ENCODE measurements at regions not wholly inside any gene's neighbourhood (a gene's known extent, or its start where the extent isn't known, plus 50 kb on each side); places are given as distances from the start of the nearest gene placed in this dataset.

GRCh38 chr6:54440549-54440948 lies 132.3 kb downstream of the TINAG start:
- DNase-seq, result no peak
- ATAC-seq, result no peak
- intact Hi-C loops (cut with DNase I, micrococcal nuclease), result no loop called here

- DNase-seq (no peak), ATAC-seq (no peak)
- intact Hi-C loops (cut with DNase I, micrococcal nuclease), result no loop called here
Observed at GRCh38 chr6:54441020-54441419, 132.8 kb downstream of the TINAG start.

GRCh38 chr6:54441687-54442248 lies 133.5 kb downstream of the TINAG start:
- intact Hi-C loops (cut with DNase I, micrococcal nuclease), result no loop called here
- no peak for DNase-seq
- ATAC-seq, result no peak

- intact Hi-C loops (cut with DNase I, micrococcal nuclease), result no loop called here
- ATAC-seq (no peak), DNase-seq (no peak)
Observed at GRCh38 chr6:54445207-54445606, 137.0 kb downstream of the TINAG start.

- ATAC-seq (no peak), DNase-seq (no peak)
- intact Hi-C loops (cut with DNase I, micrococcal nuclease), result no loop called here
Observed at GRCh38 chr6:54448617-54449016, 140.4 kb downstream of the TINAG start.

GRCh38 chr6:54451516-54451915 lies 143.3 kb downstream of the TINAG start:
- ATAC-seq (no peak), DNase-seq (no peak)
- intact Hi-C loops (cut with DNase I, micrococcal nuclease), result no loop called here

- DNase-seq, result no peak
- no peak for ATAC-seq
- intact Hi-C loops (cut with DNase I, micrococcal nuclease), result no loop called here
Observed at GRCh38 chr6:54463354-54464024, 155.2 kb downstream of the TINAG start.

- intact Hi-C loops (cut with DNase I, micrococcal nuclease), result no loop called here
- no peak for ATAC-seq
- DNase-seq, result no peak
Observed at GRCh38 chr6:54465649-54466300, 157.5 kb downstream of the TINAG start.

- ATAC-seq (no peak), DNase-seq (no peak)
- intact Hi-C loops (cut with DNase I, micrococcal nuclease), result no loop called here
Observed at GRCh38 chr6:54467384-54467783, 159.1 kb downstream of the TINAG start.

GRCh38 chr6:54473328-54473727 lies 165.1 kb downstream of the TINAG start:
- intact Hi-C loops (cut with DNase I, micrococcal nuclease), result no loop called here
- DNase-seq (no peak), ATAC-seq (no peak)

- intact Hi-C loops (cut with DNase I, micrococcal nuclease), result no loop called here
- ATAC-seq, result no peak
Observed at GRCh38 chr6:54474898-54475297, 166.7 kb downstream of the TINAG start.

GRCh38 chr6:54481091-54481490 lies 172.8 kb downstream of the TINAG start:
- DNase-seq (peak in 1 of 2 donors; percentile 4), ATAC-seq (no peak)

More at GRCh38 chr6:54474898-54475297, 166.7 kb downstream of the TINAG start:
- no peak for DNase-seq

GRCh38 chr6:54491431-54491830 lies 183.2 kb downstream of the TINAG start:
- ATAC-seq, result no peak
- no peak for DNase-seq
- intact Hi-C loops (cut with DNase I, micrococcal nuclease), result no loop called here

More at GRCh38 chr6:54481091-54481490, 172.8 kb downstream of the TINAG start:
- intact Hi-C loops (cut with DNase I, micrococcal nuclease), result no loop called here

GRCh38 chr6:54493138-54493537 lies 184.9 kb downstream of the TINAG start:
- intact Hi-C loops (cut with DNase I, micrococcal nuclease), result no loop called here
- DNase-seq (no peak), ATAC-seq (no peak)

- intact Hi-C loops (cut with DNase I, micrococcal nuclease), result no loop called here
- no peak for DNase-seq
- ATAC-seq, result no peak
Observed at GRCh38 chr6:54503144-54503543, 194.9 kb downstream of the TINAG start.

GRCh38 chr6:54515013-54515412 lies 206.8 kb downstream of the TINAG start:
- intact Hi-C loops (cut with DNase I, micrococcal nuclease), result no loop called here
- ATAC-seq (no peak), DNase-seq (no peak)

- intact Hi-C loops (cut with DNase I, micrococcal nuclease), result no loop called here
- ATAC-seq (no peak), DNase-seq (no peak)
Observed at GRCh38 chr6:54515713-54516112, 207.5 kb downstream of the TINAG start.

- intact Hi-C loops (cut with DNase I, micrococcal nuclease), result no loop called here
- ATAC-seq (no peak), DNase-seq (no peak)
Observed at GRCh38 chr6:54516321-54516720, 208.1 kb downstream of the TINAG start.

GRCh38 chr6:54519161-54519560 lies 210.9 kb downstream of the TINAG start:
- DNase-seq (no peak), ATAC-seq (no peak)
- intact Hi-C loops (cut with DNase I, micrococcal nuclease), result no loop called here

- intact Hi-C loops (cut with DNase I, micrococcal nuclease), result no loop called here
- ATAC-seq (no peak), DNase-seq (no peak)
Observed at GRCh38 chr6:54525731-54526130, 217.5 kb downstream of the TINAG start.

- no peak for DNase-seq
- intact Hi-C loops (cut with DNase I, micrococcal nuclease), result no loop called here
- ATAC-seq, result no peak
Observed at GRCh38 chr6:54533567-54533966, 225.3 kb downstream of the TINAG start.
